ENCODE measurements at regions not wholly inside any gene's neighbourhood (a gene's known extent, or its start where the extent isn't known, plus 50 kb on each side); places are given as distances from the start of the nearest gene placed in this dataset.
"Not testable (repeated sequence)": the region's sequence is repeated elsewhere in the genome, so short reads cannot be mapped to it uniquely, and the experiment has no call there.

DNA sequence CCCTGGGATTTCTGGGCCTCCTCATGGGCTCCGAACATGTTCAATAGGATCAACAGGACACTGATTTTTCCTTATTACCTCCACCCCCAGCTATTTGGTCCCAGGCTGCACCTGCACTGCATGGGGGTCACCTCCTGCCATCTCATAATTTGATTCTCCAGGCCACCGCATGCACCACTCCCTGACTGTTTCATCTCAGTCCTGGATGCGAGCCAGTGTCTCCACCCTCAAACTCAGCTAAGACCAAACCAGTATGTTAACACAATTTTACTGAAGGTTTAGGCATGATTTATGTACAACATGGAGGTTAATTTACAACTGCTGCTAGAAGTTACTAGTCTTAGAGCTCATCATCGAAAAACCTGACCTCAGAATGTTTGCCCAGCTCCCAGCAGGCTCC, 249.5 kb downstream of the UACA start:
- no peak for ATAC-seq
- TF ChIP-seq, protein P1, sequence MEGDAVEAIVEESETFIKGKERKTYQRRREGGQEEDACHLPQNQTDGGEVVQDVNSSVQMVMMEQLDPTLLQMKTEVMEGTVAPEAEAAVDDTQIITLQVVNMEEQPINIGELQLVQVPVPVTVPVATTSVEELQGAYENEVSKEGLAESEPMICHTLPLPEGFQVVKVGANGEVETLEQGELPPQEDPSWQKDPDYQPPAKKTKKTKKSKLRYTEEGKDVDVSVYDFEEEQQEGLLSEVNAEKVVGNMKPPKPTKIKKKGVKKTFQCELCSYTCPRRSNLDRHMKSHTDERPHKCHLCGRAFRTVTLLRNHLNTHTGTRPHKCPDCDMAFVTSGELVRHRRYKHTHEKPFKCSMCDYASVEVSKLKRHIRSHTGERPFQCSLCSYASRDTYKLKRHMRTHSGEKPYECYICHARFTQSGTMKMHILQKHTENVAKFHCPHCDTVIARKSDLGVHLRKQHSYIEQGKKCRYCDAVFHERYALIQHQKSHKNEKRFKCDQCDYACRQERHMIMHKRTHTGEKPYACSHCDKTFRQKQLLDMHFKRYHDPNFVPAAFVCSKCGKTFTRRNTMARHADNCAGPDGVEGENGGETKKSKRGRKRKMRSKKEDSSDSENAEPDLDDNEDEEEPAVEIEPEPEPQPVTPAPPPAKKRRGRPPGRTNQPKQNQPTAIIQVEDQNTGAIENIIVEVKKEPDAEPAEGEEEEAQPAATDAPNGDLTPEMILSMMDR (IDR thresholded peaks at IDR 0.05): no peak

DNA sequence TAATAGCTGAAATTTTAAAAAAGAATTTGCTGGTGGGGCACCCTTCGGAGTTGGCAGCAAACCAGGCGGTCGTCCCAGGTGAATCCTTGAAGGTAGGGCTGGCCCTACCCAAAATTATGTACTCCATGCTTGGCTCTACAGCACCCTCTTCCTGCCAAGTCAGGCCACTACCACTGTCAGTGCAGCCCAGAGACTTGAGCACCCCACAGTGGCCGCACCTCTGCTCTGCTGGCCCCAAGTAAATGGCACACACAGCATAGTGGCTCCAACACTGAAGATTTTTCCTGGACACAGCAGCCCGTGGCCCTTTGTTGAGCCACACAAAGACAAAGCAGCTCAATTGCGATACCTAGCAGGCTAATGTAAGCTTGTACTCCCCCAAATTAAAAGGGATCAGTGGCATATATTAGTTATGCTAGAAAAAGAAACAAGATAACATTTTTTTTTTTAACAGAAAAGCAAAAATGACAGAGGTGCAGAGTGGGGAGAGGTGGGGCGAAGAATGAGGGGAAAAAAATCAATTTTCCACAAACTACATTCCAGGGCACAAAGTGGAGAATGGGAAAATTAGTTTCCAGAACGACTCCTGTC, 250.5 kb downstream of the UACA start:
- DNase-seq (peak in 1 of 4 donors; percentile 77), ATAC-seq (peak; percentile 71)
- no peak overlapping the region for H3K27ac ChIP-seq
- peaks cover 7 to 22% of the 10 kb centered on the region in 2 donors for H3K4me1 ChIP-seq
- H3K4me3 ChIP-seq: no peak overlapping the region
- H3K27me3 ChIP-seq: no peaks in the 10 kb centered on the region
- TF ChIP-seq, protein P1 (IDR thresholded peaks at IDR 0.05): peak; percentile 32 to 82
- peaks cover 0 to 25% of the 10 kb centered on the region in 2 donors for H3K9me3 ChIP-seq
- intact Hi-C loops (cut with DNase I): no loop called here
- H3K36me3 ChIP-seq: no peaks in the 10 kb centered on the region

More for the DNA sequence above, 249.5 kb downstream of the UACA start:
- intact Hi-C loops (cut with DNase I): no loop called here
- H3K4me1 ChIP-seq: peaks cover 4 to 12% of the 10 kb centered on the region in 2 donors
- H3K36me3 ChIP-seq: no peaks in the 10 kb centered on the region
- H3K4me3 ChIP-seq: no peak overlapping the region
- H3K27ac ChIP-seq: no peak overlapping the region
- no peaks in the 10 kb centered on the region for H3K27me3 ChIP-seq
- no peak for DNase-seq
- peaks cover 0 to 25% of the 10 kb centered on the region in 2 donors for H3K9me3 ChIP-seq

DNA sequence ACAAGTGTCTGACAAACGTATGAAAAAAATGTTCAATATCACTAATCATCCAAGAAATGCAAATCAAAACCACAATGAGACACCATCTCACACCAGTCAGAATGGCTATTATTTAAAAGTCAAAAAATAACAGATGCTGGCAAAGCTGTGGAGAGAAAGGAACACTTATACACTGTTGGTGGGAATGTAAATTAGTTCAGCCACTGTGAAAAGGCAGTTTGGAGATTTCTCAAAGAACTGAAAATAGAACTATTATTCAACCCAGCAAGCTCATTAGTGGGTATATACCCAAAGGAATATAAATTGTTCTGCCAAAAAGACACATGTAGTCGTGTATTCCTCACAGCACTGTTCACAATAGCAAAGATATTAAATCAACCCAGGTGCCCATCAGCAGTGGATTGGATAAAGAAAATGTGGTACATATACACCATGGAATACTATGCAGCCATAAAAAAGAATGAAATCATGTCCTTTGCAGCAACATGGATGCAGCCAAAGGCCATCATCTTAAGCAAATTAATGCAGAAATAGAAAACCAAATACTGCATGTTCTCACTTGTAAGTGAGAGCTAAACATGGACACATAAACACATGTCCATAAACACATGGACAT, 251.3 kb downstream of the UACA start:
- Histone ChIP-seq H3K4me1 (peaks cover 7 to 30% of the 10 kb centered on the region in 2 donors), H3K9me3 (peaks cover 0 to 25% of the 10 kb centered on the region in 2 donors)
- intact Hi-C loops (cut with DNase I); ATAC-seq; H3K36me3 ChIP-seq; H3K4me3 ChIP-seq; DNase-seq; H3K27me3 ChIP-seq; H3K27ac ChIP-seq: not testable (repeated sequence)

DNA sequence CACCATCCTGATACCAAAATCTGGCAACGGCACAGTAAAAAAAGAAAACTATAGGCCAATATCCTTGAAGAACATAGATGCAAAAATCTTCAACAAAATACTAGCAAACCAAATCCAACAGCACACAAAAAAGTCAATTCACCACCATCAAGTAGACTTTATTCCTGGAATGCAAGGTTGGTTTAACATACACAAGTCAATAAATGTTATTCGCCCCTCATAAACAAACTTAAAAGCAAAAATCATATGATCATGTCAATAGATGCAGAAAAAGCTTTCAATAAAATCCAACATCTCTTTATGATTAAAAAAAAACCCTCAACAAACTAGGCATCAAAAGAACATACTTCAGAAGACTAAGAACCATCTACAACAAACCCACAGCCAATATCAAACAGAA, 252.9 kb downstream of the UACA start:
- intact Hi-C loops (cut with DNase I): no loop called here
- H3K9me3 ChIP-seq: peaks cover 0 to 25% of the 10 kb centered on the region in 2 donors
- H3K27ac ChIP-seq: no peak overlapping the region
- DNase-seq (no peak), ATAC-seq (no peak)
- H3K27me3 ChIP-seq: no peaks in the 10 kb centered on the region
- H3K4me3 ChIP-seq: no peak overlapping the region
- TF ChIP-seq, protein P1 (IDR thresholded peaks at IDR 0.05): no peak
- peaks cover 9 to 46% of the 10 kb centered on the region in 2 donors for H3K4me1 ChIP-seq
- no peaks in the 10 kb centered on the region for H3K36me3 ChIP-seq

DNA sequence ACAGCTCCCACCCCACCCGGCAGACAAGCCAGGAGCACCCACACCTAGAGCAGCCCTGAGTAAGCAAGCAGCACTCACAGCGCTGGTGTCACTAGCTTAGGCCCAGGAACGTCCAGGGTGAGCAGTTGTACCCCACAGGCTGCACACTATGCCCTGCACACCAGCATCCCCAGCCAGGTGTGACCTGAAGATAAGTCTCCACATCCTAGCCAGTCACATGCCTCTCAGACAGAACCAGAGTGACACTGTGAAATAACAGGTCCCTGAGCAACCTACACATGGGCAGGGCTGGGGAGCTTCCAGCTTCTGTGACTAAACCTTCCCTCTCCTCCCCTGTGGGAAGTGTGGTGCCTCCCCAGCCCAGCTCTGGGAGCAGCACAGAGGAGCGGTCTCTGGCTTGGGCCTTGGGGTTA, 253.6 kb downstream of the UACA start:
- Histone ChIP-seq H3K4me3 (no peak overlapping the region), H3K27me3 (no peaks in the 10 kb centered on the region), H3K36me3 (no peaks in the 10 kb centered on the region), H3K27ac (peak overlapping the region in 1 of 2 donors; percentile 82), H3K4me1 (peaks cover 16 to 53% of the 10 kb centered on the region in 2 donors), H3K9me3 (peaks cover 0 to 25% of the 10 kb centered on the region in 2 donors)
- DNase-seq (peak in 1 of 4 donors; percentile 63), ATAC-seq (no peak)
- TF ChIP-seq, protein P1 (IDR thresholded peaks at IDR 0.05): no peak
- intact Hi-C loops (cut with DNase I): no loop called here
